Stimulated activated naive CD8-positive, alpha-beta T cell treated with anti-CD3 and anti-CD28 coated beads, Interleukin-15, amount 100 ng/mL, for 72 hours (primary cell): ENCODE measurements at regions not wholly inside any gene's neighbourhood (a gene's known extent, or its start where the extent isn't known, plus 50 kb on each side); places are given as distances from the start of the nearest gene placed in this dataset.
A peak's percentile ranks its signal among the peaks of the same experiment; 100 is the strongest.
"Not testable (repeated sequence)": the region's sequence is repeated elsewhere in the genome, so short reads cannot be mapped to it uniquely, and the experiment has no call there.

Experiments used
- ATAC-seq: fragments of 150-1000 bp; cut with Tn5 transposase; 2 replicates; pipeline ENCODE4 v1.10.0; 2021; ENCODE audit warnings: mild to moderate bottlenecking, moderate library complexity
- DNase-seq, 2 donors: peaks; one replicate each; pipeline ENCODE4 v3.0.0; 2021 to 2022
- H3K27ac Mint-ChIP-seq, 2 donors: one replicate each; pipeline ENCODE4 v1.8.0; 2022; ENCODE audit warnings: mild to moderate bottlenecking in 2 of 2, mixed read lengths in 2 of 2, moderate library complexity in 2 of 2
- H3K27me3 Mint-ChIP-seq: one replicate; pipeline ENCODE4 v1.8.0; 2022; ENCODE audit warnings: mixed read lengths
- H3K4me1 Mint-ChIP-seq: one replicate; pipeline ENCODE4 v1.8.0; 2022; ENCODE audit warnings: mild to moderate bottlenecking, mixed read lengths
- H3K4me3 Mint-ChIP-seq, 2 donors: one replicate each; pipeline ENCODE4 v1.8.0; 2022; ENCODE audit warnings: mild to moderate bottlenecking in 2 of 2, mixed read lengths in 2 of 2, moderate library complexity in 1 of 2
- H3K9me3 Mint-ChIP-seq, 2 donors: one replicate each; pipeline ENCODE4 v1.8.0; 2022; ENCODE audit warnings: mixed read lengths in 2 of 2

GRCh38 chr4:183004370-183004769 lies 87.2 kb upstream of the DCTD start:
- H3K4me3 Mint-ChIP-seq, H3K27ac Mint-ChIP-seq, ATAC-seq, DNase-seq, H3K4me1 Mint-ChIP-seq: not testable (repeated sequence)
- H3K9me3 Mint-ChIP-seq: peaks cover 4 to 14% of the 10 kb centered on the region in 2 donors
- peaks cover 29% of the 10 kb centered on the region for H3K27me3 Mint-ChIP-seq

- DNase-seq (no peak), ATAC-seq (no peak)
- Mint-ChIP-seq H3K4me3 (no peak overlapping the region), H3K27me3 (peaks cover 14% of the 10 kb centered on the region), H3K4me1 (no peaks in the 10 kb centered on the region), H3K9me3 (peaks cover 6 to 27% of the 10 kb centered on the region in 2 donors), H3K27ac (peak overlapping the region in 1 of 2 donors; percentile 2)
Measured at GRCh38 chr4:182994171-182994570, 77.0 kb upstream of the DCTD start.

GRCh38 chr4:182978152-182978827 lies 61.1 kb upstream of the DCTD start:
- ATAC-seq (no peak), DNase-seq (no peak)
- peaks cover 8% of the 10 kb centered on the region for H3K4me1 Mint-ChIP-seq
- H3K27me3 Mint-ChIP-seq: peaks cover 54% of the 10 kb centered on the region
- no peak overlapping the region for H3K4me3 Mint-ChIP-seq
- no peak overlapping the region for H3K27ac Mint-ChIP-seq
- H3K9me3 Mint-ChIP-seq: peaks cover 0 to 4% of the 10 kb centered on the region in 2 donors

GRCh38 chr4:182975806-182976205 lies 58.6 kb upstream of the DCTD start:
- DNase-seq (peak; percentile 9 to 28), ATAC-seq (peak; percentile 98)
- Mint-ChIP-seq H3K9me3 (peaks cover 0 to 4% of the 10 kb centered on the region in 2 donors), H3K27me3 (peaks cover 41% of the 10 kb centered on the region), H3K4me1 (peaks cover 8% of the 10 kb centered on the region), H3K27ac (peak overlapping the region in 1 of 2 donors; percentile 67), H3K4me3 (no peak overlapping the region)

- Mint-ChIP-seq H3K27ac (no peak overlapping the region), H3K4me1 (peaks cover 8% of the 10 kb centered on the region), H3K9me3 (peaks cover 0 to 4% of the 10 kb centered on the region in 2 donors), H3K4me3 (no peak overlapping the region), H3K27me3 (peaks cover 50% of the 10 kb centered on the region)
- no peak for DNase-seq
- no peak for ATAC-seq
Measured at GRCh38 chr4:182973941-182974340, 56.8 kb upstream of the DCTD start.

GRCh38 chr4:182973511-182973911 lies 56.3 kb upstream of the DCTD start:
- Mint-ChIP-seq H3K4me1 (peaks cover 8% of the 10 kb centered on the region), H3K4me3 (no peak overlapping the region), H3K27ac (no peak overlapping the region), H3K27me3 (peaks cover 50% of the 10 kb centered on the region), H3K9me3 (peaks cover 0 to 4% of the 10 kb centered on the region in 2 donors)
- no peak for DNase-seq
- no peak for ATAC-seq

GRCh38 chr4:182971702-182972101 lies 54.5 kb upstream of the DCTD start:
- H3K4me3 Mint-ChIP-seq: no peak overlapping the region
- peaks cover 54% of the 10 kb centered on the region for H3K27me3 Mint-ChIP-seq
- no peak overlapping the region for H3K27ac Mint-ChIP-seq
- ATAC-seq: no peak
- peaks cover 2 to 6% of the 10 kb centered on the region in 2 donors for H3K9me3 Mint-ChIP-seq
- H3K4me1 Mint-ChIP-seq: peaks cover 8% of the 10 kb centered on the region
- no peak for DNase-seq

- Mint-ChIP-seq H3K27me3 (peaks cover 68% of the 10 kb centered on the region), H3K4me3 (no peak overlapping the region), H3K9me3 (peaks cover 7 to 11% of the 10 kb centered on the region in 2 donors), H3K4me1 (no peaks in the 10 kb centered on the region), H3K27ac (peak overlapping the region in 1 of 2 donors; percentile 49)
- DNase-seq (no peak), ATAC-seq (no peak)
Measured at GRCh38 chr4:182969651-182970279, 52.6 kb upstream of the DCTD start.

- DNase-seq (no peak), ATAC-seq (no peak)
- Mint-ChIP-seq H3K4me3 (no peak overlapping the region), H3K27me3 (peaks cover 62% of the 10 kb centered on the region), H3K9me3 (peaks cover 7 to 11% of the 10 kb centered on the region in 2 donors), H3K4me1 (no peaks in the 10 kb centered on the region), H3K27ac (no peak overlapping the region)
Measured at GRCh38 chr4:182968917-182969650, 51.9 kb upstream of the DCTD start.

GRCh38 chr4:182967403-182967802 lies 50.2 kb upstream of the DCTD start:
- H3K27me3 Mint-ChIP-seq: peaks cover 45% of the 10 kb centered on the region
- H3K4me1 Mint-ChIP-seq: no peaks in the 10 kb centered on the region
- ATAC-seq: no peak
- peaks cover 7 to 11% of the 10 kb centered on the region in 2 donors for H3K9me3 Mint-ChIP-seq
- no peak overlapping the region for H3K4me3 Mint-ChIP-seq
- DNase-seq: no peak
- H3K27ac Mint-ChIP-seq: no peak overlapping the region
